Breast epithelium (tissue), 4 donors: ENCODE measurements at regions not wholly inside any gene's neighbourhood (a gene's known extent, or its start where the extent isn't known, plus 50 kb on each side); places are given as distances from the start of the nearest gene placed in this dataset.

Experiments
- DNase-seq, 2 donors: peaks; one replicate each; pipeline ENCODE4 v3.0.0-alpha.2; 2019; ENCODE audit warnings: low spot score in 2 of 2
- H3K27ac ChIP-seq, 2 donors: fragments of 200-600 bp; sonication (generic) in 1 of 2; one replicate each; pipeline ENCODE4 v1.5.1; 2016 to 2019; ENCODE audit warnings: mild to moderate bottlenecking in 1 of 2
- H3K27me3 ChIP-seq, 2 donors: fragments of 200-600 bp; sonication (generic) in 1 of 2; one replicate each; pipeline versions ENCODE4 v1.5.1 to v1.6.0; 2017 to 2019; ENCODE audit warnings: control low read depth in 1 of 2, mild to moderate bottlenecking in 1 of 2
- H3K36me3 ChIP-seq: fragments of 200-600 bp; one replicate; pipeline ENCODE4 v1.5.1; 2019
- H3K4me1 ChIP-seq, 2 donors: fragments of 200-600 bp; sonication (generic); one replicate each; pipeline ENCODE4 v1.5.1; 2016 to 2019; ENCODE audit warnings: control low read depth in 1 of 2
- H3K4me3 ChIP-seq, 3 donors: fragments of 200-600 bp; sonication (generic); 1 replicate in 2 of 3; 2 replicates in 1 of 3; pipeline ENCODE4 v1.5.1; 2016 to 2019; ENCODE audit warnings: mild to moderate bottlenecking in 3 of 3, moderate library complexity in 2 of 3
- H3K9me3 ChIP-seq, 2 donors: fragments of 200-600 bp; sonication (generic) in 1 of 2; one replicate each; pipeline ENCODE4 v1.5.1; 2016 to 2019; ENCODE audit warnings: control low read depth in 1 of 2
- CTCF ChIP-seq, 3 donors: fragments of 450-650 bp; IDR thresholded peaks; one replicate each; pipeline ENCODE4 v1.5.1; 2016 to 2017; ENCODE audit warnings: antibody characterized with exemption in 3 of 3, mild to moderate bottlenecking in 3 of 3, moderate library complexity in 3 of 3
- POLR2A ChIP-seq: fragments of 450-650 bp; IDR thresholded peaks from one replicate; pipeline ENCODE4 v1.6.1; 2016; ENCODE audit warnings: antibody characterized with exemption, mild to moderate bottlenecking, moderate library complexity
- POLR2AphosphoS5 ChIP-seq, 3 donors: sonication (generic); formaldehyde crosslinking; IDR thresholded peaks; one replicate each; pipeline ENCODE4 v1.6.1; 2017; ENCODE audit warnings: antibody characterized with exemption in 3 of 3
- intact Hi-C: fragments of 100-400 bp; cut with DNase I; formaldehyde crosslinking; loops from one replicate; pipeline ENCODE4 v1.15.1; 2023; ENCODE audit warnings: low total_unique reads

- Histone ChIP-seq H3K27me3 (no peaks in the 10 kb centered on the region), H3K36me3 (no peaks in the 10 kb centered on the region), H3K27ac (no peak overlapping the region), H3K9me3 (no peaks in the 10 kb centered on the region), H3K4me3 (no peak overlapping the region), H3K4me1 (no peaks in the 10 kb centered on the region)
- DNase-seq: no peak
- intact Hi-C loops: no loop called here
- TF ChIP-seq POLR2A (no peak), POLR2AphosphoS5 (IDR thresholded peaks at IDR 0.05) (no peak), CTCF (IDR thresholded peaks at IDR 0.05) (no peak)
These were observed 57.2 kb upstream of the RUNX1 start for GRCh38 chr21:35106246-35106835.

GRCh38 chr21:35102488-35103371 lies 53.6 kb upstream of the RUNX1 start:
- Histone ChIP-seq H3K36me3 (no peaks in the 10 kb centered on the region), H3K4me3 (no peak overlapping the region), H3K27ac (no peak overlapping the region), H3K4me1 (no peaks in the 10 kb centered on the region), H3K9me3 (no peaks in the 10 kb centered on the region), H3K27me3 (no peaks in the 10 kb centered on the region)
- DNase-seq: peak in 1 of 2 donors; percentile 20
- no peak for TF ChIP-seq POLR2A
- intact Hi-C loops: no loop called here

GRCh38 chr21:35100349-35100811 lies 51.3 kb upstream of the RUNX1 start:
- H3K4me1 ChIP-seq: no peaks in the 10 kb centered on the region
- H3K4me3 ChIP-seq: no peak overlapping the region
- intact Hi-C loops: no loop called here

GRCh38 chr21:35099310-35099709 lies 50.2 kb upstream of the RUNX1 start:
- Histone ChIP-seq H3K36me3 (no peaks in the 10 kb centered on the region), H3K4me1 (no peaks in the 10 kb centered on the region), H3K27me3 (no peaks in the 10 kb centered on the region), H3K4me3 (no peak overlapping the region), H3K9me3 (no peaks in the 10 kb centered on the region), H3K27ac (no peak overlapping the region)
- no peak for DNase-seq
- intact Hi-C loops: no loop called here
- TF ChIP-seq POLR2A: no peak
- no peak for TF ChIP-seq CTCF (IDR thresholded peaks at IDR 0.05)
- no peak for TF ChIP-seq POLR2AphosphoS5 (IDR thresholded peaks at IDR 0.05)

More at GRCh38 chr21:35100349-35100811, 51.3 kb upstream of the RUNX1 start:
- no peaks in the 10 kb centered on the region for H3K36me3 ChIP-seq
- TF ChIP-seq POLR2AphosphoS5 (IDR thresholded peaks at IDR 0.05): no peak
- no peaks in the 10 kb centered on the region for H3K27me3 ChIP-seq
- H3K27ac ChIP-seq: no peak overlapping the region
- no peak for DNase-seq
- H3K9me3 ChIP-seq: no peaks in the 10 kb centered on the region
